Activated naive CD4-positive, alpha-beta T cell treated with anti-CD3 and anti-CD28 coated beads, Interleukin-2, amount 50 U/mL, for 16 hours (primary cell): ENCODE measurements at regions not wholly inside any gene's neighbourhood (a gene's known extent, or its start where the extent isn't known, plus 50 kb on each side); places are given as distances from the start of the nearest gene placed in this dataset.
"Not testable (repeated sequence)": the region's sequence is repeated elsewhere in the genome, so short reads cannot be mapped to it uniquely, and the experiment has no call there.

Source experiments
- DNase-seq: peaks from one replicate; pipeline ENCODE4 v3.0.0-alpha.2; 2020

DNA sequence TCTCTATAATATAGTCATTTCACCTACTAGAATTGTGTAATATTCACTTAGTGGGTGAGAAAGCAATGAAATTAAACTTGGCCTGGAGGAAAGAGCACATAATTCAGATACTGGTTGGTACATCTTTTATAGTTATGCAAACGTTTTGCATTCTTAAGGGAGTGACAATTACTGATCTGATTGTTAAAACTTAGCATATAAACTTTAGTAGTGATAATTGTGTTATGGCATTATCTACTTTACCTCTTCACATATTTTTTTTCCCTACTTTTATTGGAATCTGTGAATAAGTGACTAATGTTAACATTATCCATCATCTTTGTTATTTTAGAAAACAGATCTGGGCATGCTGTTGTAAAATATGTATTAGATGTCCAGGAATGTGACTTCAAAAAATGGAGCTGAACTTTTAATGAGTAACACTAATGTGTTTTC, 217.4 kb upstream of the GIMD1 start:
- no peak for DNase-seq

DNA sequence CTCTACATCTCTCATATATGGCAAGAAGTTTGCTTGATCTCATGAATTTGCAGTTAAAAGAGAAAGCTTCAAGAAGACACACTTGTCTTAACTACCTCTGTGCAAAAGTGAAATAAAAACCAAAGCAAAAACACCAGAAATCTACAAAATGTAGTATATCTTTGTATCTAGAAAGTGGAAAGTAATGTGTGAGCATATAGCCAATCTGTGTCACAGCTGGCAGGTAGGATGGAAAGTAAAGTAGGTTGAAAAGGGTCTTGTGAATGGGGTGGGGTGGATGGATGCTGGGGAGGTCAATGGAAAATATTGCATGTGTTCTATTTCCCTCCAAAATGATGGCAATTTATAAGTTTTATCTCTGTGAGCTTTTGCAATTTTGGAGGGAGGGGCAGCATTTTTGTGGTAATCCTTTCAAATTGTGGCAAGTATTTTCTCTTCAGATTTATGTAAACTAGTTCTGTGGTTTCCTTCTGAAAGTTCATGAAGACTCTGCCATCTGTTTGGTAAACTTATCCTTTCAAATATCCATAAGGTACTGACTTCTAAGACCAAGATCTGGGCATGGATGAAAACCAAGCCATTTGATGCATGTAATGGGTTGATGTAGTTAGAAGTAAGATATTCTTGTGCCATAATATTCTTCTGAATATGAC, 215.9 kb upstream of the GIMD1 start:
- DNase-seq = no peak

DNA sequence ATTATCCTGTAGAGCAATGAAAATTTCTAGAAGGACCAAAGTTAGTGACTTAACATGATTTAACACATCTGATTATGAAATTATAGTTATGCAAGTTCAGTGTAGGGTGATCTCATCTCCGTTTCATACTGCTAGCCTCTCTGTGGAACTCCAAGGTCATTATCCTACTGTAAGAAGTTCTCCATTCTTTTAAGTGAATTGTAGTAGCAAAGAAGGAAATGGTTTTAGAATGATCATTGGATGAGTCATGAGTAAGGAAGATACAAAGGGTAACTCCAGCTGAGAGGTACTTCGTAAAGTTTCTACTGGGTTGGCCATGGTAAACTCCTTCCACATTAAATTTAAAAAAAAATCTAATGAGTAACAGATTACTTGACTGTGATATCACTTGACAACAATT, 215.0 kb upstream of the GIMD1 start:
- no peak for DNase-seq

DNA sequence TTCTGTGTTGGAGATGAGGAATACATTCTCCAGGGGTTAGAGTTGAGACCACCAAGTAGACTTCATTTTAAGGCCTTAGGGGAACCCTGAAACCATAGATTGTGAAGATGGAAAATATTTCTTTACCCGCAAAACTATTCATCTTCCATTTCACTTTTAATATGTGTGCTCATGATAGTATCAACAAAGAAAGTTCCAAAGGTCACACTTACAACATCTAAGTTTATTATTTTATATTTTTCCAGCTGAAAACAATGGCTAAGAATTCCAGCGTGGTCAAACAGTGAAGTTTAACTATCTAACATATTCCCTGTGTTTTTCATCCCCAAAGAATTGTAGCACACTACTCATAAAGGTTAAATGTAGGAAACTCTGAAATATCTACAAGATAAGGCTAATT, 214.5 kb upstream of the GIMD1 start:
- DNase-seq = no peak

DNA sequence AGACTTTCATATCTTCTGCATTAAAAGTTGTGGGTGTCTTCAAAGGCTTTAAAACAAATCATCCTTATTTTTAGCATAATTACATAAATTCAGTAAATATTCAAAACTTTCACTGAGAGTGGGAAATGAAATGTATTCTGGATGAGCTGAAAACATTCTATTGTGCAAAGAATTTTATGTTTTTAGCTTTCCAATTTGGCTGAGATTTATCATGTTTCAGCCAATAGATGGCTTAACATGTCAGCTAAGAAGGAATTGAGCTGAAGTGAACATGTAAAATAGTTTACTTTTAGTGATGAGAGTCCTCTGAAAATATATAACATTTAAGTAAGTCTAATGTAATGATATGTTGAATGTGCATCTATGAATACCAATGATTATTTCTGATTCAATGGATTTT, 213.5 kb upstream of the GIMD1 start:
- no peak for DNase-seq

DNA sequence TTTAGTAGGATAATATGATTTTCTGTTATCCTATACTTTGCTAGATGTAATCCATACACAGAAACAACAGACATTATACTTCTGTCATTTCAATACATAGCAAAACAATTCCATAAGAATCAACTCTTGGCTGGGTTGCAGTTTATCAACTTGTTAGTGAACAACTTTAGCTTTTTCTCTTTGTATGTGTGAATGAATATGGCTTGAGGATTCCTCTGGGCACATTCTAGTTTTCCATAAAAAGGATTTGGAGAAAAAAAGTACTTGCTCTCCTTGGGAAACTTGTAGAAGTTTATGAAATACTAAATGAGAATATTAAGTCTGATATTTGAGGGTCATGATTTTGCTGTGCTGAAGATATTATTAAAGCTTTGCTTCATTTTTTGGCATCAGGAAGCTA, 210.7 kb upstream of the GIMD1 start:
- no peak for DNase-seq

DNA sequence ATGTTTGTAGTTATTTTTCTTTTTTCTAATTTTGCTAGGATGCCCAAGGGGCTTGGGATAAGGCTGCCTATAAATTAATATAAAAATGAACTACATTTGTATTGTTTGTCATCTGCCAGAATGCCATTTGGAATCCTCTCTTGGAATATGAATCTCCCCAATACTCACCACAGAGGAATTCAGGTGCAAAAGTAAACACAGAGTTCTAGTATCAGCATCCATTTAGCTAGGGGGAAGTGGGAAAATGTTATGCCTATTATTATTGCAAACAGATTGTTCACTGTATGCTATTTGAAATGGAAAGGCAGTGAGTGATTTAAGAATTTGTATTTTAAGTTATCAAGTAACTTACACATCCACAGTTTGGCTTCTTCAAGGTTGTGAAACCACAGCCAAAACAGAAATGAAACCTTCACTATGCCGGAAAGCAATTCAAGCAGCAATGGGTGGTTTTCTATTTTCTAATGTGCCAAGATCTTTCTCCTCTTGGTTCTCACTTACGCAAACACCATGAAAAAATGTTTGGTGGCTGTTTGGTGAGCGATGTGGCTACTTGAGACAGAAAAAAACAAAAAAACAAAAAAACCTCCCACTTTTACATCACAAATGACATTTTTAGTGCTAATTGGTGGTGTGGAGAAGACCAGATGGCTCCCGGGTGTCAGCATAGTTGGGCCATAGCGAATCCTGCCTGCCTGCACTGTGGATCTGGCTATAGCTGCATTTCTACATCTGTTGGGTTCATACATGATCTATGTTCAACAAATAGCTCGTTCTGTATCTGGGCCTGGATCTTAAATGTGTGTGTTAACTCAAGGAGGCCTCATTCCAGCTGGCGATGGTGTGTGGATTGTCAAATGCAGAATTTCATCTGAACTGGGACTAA, 200.8 kb upstream of the GIMD1 start:
- no peak for DNase-seq

DNA sequence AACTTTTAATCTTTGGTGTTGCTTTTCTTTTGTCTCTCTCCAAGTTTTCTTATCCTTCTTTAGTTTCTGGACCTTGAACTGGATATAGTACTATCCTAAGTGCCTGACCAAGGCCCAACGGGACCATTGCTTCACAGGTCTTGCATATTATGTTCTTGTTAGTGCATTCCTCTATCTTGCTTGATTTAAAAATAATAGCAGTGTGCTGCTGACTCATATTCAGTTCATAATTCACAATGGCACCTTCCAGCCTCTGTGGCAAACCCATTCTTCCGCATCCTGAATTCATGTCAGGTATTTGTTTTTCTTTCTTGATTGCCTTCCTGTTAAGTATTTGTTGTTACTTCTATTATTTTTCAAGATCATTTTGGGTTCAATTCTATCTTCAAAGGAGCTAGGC, 197.1 kb upstream of the GIMD1 start:
- DNase-seq = no peak

DNA sequence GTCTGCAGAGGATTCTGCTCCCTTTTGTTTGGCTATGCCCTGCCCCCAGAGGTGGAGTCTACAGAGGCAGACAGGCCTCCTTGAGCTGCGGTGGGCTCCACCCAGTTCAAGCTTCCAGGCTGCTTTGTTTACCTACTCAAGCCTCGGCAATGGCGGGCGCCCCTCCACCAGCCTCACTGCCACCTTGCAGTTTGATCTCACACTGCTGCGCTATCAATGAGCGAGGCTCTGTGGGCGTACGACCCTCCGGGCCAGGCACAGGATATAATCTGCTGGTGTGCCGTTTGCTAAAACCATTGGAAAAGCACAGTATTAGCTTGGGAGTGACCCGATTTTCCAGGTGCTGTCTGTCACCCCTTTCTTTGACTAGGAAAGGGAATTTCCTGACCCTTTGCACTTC, 195.1 kb upstream of the GIMD1 start:
- not testable (repeated sequence) for DNase-seq

DNA sequence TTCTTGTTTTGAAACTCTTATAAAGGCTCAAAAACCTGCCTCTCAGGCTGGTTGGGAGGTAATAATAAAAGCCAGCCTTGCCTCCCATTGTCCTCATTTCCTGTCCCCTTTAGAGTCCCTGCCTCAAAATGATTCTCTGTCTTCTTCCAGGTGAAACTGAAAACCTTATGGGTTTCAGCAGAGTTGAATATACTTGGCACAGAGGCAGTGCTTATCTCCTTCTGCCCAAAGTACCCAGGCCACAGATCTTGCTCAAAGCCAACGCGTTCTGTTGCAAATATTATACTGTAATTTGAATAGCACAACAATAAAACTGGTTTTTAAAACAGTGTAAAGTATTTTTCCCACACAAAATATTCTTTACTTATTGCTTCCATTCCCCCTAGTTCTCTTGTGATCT, 183.1 kb upstream of the GIMD1 start:
- DNase-seq = no peak

DNA sequence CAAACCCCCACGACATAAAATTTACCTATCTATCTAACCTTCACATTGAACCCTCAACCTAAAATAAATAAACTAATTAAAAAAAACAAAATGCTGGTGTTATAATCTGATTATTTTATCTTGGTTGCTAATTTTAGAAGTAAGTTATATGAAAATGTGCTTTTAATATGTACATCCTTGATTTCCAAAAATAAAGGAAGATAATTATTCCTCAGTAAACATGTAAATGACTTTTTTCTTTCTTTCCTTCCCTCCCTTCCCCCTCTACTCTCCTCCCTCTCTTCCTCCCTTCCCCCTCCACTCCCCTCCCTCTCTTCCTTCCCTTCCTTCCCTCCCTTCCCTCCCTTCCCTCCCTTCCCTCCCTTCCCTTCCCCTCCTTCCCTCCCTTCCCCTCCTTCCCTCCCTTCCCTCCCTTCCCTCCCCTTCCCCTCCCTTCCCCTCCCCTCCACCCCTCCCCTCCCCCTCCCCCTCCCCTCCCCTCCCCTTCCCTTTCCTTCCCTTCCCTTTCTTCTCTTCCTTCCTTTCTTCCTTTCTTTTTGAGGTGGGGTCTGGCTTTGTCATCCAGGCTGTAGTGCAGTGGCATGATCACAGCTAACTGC, 180.0 kb upstream of the GIMD1 start:
- no peak for DNase-seq

DNA sequence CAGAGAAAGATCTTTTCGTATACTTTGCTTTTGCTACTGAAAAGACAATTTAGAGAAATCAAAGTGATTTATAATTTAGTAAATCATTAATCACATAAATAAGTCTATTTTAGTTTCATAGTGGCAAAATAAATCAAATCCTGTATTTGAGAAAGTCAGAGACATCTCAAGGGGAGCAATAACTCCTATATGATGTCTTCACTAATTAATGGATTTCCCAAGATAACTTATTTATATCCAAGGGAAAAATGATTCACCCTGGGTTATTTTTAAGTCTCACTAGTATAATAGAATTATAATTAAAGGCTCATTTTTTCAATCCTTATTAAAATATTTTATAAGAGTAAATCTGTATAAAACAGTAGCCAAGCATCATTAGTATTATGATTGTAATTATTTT, 177.8 kb upstream of the GIMD1 start:
- DNase-seq = no peak

DNA sequence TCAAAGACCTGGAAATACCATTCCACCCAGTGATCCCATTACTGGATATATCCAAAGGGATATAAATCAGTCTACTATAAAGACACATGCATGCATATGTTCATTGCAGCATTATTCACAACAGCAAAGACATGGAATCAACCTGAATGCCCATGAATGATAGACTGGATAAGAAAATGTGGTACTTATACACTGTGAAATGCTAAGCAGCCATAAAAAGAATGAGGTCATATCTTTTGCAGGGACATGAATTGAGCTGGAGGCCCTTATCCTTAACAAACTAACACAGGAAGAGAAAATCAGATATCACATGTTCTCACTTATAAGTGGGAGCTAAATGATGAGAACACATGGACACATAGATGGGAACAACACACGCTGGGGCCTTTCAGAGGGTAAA, 174.0 kb upstream of the GIMD1 start:
- not testable (repeated sequence) for DNase-seq

DNA sequence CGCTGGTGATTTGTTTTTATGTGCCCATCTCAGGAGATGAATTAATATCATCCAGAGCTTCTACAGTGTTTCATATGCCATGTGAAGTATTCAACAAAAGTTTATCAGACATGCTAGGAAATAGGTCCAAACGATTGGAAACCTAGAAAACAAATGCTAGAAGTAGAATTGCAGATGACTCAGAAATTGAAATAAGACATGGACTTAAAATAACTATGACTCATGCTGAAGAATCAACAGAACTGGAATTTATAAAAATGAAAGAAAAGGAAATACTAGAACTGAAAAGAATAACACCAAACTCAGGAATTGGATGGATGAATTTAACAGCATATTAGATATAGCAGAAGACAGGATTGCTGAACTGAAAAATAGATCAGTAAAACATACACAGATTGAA, 172.7 kb upstream of the GIMD1 start:
- no peak for DNase-seq

DNA sequence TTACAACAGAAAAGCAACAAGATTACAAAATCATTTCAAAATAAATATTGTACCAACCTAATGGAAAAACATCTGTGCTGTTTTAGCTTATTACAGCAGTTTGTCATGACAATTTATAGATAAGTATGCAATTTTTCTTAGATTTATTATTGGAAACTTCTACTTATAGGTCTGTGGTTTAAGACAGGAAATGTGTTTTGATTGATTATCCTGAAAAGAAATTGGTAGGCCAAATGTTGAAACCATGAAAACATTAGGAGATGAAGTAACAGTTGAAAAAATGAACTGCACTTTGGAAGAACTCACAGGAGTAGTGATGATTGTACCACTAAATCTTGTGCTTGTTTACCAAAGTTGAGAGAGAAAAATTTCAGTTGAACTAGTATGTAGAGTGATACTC, 162.2 kb upstream of the GIMD1 start:
- DNase-seq = no peak

DNA sequence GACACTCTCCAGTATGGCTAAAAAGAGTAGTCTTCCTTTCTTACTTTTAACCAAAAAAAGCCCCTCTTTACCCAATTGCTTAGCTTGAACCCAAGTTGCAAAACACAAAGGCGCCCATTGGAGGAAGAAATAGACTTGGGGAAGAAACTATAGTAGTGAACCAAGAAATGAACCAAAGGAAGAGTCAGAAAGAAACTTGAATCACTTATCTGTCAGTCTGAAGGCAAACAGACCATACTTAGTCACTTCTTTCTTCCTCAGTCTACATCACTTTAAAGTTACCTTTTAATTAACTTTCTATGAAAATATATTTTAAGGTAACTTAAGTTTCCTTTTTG, 161.4 kb upstream of the GIMD1 start:
- DNase-seq = no peak

DNA sequence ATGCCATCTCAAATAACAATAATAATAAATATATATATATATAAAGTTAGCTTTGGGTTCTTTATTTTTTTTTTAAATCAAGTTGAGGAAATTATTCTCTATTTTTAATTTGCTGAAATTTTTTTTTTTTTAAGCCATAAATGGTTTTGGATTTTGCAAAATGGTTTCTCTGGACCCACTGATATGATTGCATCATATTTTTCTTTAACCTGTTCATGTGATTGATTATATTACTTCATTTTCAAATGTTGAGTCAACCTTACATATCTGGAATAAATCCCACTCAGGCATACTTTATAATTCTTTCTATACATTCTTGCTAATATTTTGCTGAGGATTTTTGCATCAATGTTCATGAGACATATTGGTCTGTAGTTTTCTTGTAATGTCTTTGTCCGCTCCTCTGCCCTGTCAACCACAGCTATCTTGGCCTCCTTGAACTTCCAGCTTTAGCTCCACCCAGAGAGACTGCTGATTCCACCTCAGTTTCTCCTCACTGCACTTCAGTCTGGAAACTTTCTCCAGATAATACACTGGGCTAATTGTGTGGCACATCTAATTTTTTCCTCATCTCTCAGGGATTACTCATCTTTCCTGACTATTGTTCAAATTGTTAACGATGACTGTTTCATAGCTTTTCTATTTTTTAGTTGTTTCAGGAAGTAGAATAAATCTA, 160.9 kb upstream of the GIMD1 start:
- DNase-seq = no peak

DNA sequence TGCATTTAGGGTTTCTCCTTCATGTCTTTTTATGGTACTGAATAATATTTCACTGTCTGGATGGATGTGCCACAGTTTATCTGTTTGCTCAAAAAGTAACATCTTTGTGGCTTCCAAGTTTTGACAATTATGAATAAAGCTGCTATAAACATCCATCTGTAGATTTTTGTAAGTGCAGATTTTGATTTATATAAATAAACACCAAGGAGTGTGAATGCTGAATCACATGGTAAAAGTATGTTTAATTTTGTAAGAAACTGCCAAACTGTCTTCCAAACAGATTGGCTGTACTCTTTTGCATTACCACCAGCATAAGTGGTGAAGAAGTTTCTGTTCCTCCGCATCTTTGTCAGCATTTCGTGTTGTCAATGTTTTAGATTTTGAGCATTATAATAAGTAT, 158.7 kb upstream of the GIMD1 start:
- DNase-seq = no peak

DNA sequence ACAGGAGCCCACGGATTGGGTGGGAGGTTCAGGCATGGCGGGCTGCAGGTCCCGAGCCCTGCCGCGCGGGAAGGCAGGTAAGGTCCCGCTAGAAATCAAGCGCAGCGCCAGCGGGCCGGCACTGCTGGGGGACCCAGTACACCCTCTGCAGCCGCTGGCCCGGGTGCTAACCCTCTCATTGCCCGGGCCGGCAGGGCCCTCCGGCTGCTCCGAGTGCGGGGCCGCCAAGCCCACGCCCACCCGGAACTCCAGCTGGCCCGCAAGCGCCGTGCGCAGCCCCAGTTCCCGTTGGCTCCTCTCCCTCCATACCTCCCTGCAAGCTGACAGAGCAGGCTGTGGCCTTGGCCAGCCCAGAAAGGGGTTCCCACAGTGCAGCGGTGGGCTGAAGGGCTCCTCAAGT, 156.8 kb upstream of the GIMD1 start:
- DNase-seq = not testable (repeated sequence)

DNA sequence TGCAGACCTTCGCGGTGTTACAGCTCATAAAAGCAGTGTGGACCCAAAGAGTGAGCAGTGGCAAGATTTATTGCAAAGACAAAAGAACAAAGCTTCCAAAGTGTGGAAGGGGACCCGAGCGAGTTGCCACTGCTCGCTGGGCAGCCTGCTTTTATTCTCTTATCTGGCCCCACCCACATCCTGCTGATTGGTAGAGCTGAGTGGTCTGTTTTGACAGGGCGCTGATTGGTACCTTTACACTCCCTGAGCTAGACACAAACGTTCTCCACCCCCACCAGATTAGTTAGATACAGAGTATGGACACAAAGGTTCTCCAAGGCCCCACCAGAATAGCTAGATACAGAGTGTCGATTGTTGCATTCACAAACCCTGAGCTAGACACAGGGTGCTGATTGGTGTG, 156.2 kb upstream of the GIMD1 start:
- DNase-seq = not testable (repeated sequence)

DNA sequence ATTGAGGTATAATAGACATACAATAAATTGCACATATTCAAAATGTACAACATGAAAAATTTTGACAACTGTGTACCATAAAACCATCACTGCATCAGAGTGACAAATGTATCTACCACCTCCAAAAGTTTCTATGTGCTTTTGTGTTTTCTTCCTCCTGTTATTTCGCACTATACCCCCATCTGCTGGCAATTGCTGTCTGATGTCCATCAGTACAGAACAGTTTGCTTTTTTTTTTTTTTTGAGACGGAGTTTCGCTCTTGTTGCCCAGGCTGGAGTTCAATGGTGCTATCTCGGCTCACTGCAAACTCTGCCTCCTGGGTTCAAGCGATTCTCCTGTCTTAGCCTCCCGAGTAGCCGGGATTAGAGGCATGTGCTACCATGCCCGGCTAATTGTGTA, 154.3 kb upstream of the GIMD1 start:
- DNase-seq = no peak

DNA sequence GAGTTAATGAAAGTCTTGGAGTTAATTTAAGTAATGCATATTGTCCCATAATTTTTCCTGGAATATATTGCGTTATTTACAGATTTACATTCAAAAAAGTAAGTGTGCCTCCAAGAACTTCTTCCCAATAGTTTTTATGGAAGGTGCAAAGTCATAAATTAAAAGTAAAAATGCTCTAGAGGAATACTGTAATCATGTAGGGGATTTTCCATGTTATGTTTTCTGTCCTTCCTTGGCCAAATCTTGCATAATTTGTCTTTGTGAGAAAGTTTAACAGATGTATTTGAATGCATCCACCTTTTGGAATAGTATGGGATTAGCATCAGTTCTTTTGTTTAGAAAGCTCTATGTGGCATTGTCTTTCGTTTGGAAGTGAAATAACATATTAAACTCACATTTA, 144.1 kb upstream of the GIMD1 start:
- DNase-seq = no peak

DNA sequence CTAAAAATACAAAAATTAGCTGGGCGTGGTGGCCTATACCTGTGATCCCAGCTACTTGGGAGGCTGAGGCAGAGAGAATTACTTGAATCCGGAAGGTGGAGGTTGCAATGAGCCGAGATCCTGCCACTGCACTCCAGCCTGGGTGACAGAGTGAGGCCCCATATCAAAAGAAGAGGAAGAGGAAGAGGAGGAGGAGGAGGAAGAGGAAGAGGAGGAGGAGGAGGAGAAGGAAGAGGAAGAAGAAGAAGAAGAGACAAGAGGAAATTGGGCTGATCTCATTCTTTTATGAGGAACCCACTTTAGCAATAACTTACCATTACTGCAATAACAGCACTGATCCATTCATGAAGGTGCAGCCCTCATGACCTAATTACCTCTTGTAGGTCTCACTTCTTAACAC, 138.9 kb upstream of the GIMD1 start:
- DNase-seq = no peak
